Activated CD8-positive, alpha-beta T cell treated with anti-CD3 and anti-CD28 coated beads for 36 hours (primary cell): ENCODE measurements at regions not wholly inside any gene's neighbourhood (a gene's known extent, or its start where the extent isn't known, plus 50 kb on each side); places are given as distances from the start of the nearest gene placed in this dataset.

Experiments used
- ATAC-seq: fragments of 200-7000 bp; cut with Tn5 transposase; one replicate; pipeline ENCODE4 v1.10.0; 2021; ENCODE audit warnings: mild to moderate bottlenecking, moderate library complexity
- CTCF ChIA-PET: fragments of 350-600 bp; sonication (Branson Sonifier 250); formaldehyde crosslinking; loops from one replicate; lab custom pipeline; 2021; ENCODE audit warnings: antibody characterized with exemption; lab: Charles Lee
- POLR2A ChIA-PET: fragments of 350-600 bp; sonication (Branson Sonifier 250); formaldehyde crosslinking; loops from one replicate; lab custom pipeline; 2021; ENCODE audit warnings: antibody characterized with exemption; lab: Charles Lee
- DNase-seq: peaks from one replicate; pipeline ENCODE4 v3.0.0-alpha.2; 2020
- H3K27ac Mint-ChIP-seq: one replicate; pipeline ENCODE4 v1.8.0; 2021; ENCODE audit warnings: mild to moderate bottlenecking, mixed read lengths
- H3K27me3 Mint-ChIP-seq: one replicate; pipeline ENCODE4 v1.8.0; 2021; ENCODE audit warnings: mixed read lengths
- H3K36me3 Mint-ChIP-seq: one replicate; pipeline ENCODE4 v1.8.0; 2021; ENCODE audit warnings: low read depth, mixed read lengths
- H3K4me1 Mint-ChIP-seq: one replicate; pipeline ENCODE4 v1.8.0; 2021; ENCODE audit warnings: low read depth, mixed read lengths
- H3K4me3 Mint-ChIP-seq: one replicate; pipeline ENCODE4 v1.8.0; 2021; ENCODE audit warnings: mild to moderate bottlenecking, moderate library complexity, mixed read lengths
- H3K9me3 Mint-ChIP-seq: one replicate; pipeline ENCODE4 v1.8.0; 2021; ENCODE audit warnings: mixed read lengths
- intact Hi-C: fragments of 100-400 bp; cut with micrococcal nuclease; formaldehyde crosslinking; loops from one replicate; pipeline ENCODE4 v1.10.0; 2022
- TF ChIP-seq, protein P1 (sequence below): fragments of 200-600 bp; IDR thresholded peaks from one replicate; pipeline ENCODE4 v1.8.0; 2022; ENCODE audit warnings: antibody characterized with exemption, mild to moderate bottlenecking

DNA sequence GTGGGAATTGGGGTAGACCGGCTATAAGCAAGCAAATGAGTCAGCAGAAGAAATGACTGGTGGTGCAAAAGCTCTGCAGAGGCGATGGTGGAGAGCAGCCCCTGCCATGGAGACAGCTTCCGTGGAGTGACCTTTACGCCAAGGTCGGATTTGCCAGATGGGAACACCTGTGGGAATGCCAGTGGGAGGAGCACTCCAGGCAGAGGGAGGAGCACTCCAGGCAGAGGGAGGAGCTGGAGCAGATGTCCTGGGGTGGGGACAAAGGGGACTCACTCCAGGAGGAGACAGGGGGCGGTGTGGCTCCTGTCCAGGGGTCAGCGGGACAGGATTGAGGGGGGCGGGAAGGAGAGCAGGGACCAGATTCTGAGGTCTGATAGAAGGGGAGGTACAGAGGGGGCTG, 258.8 kb upstream of the CTBP2 start:
- H3K9me3 Mint-ChIP-seq, result no peaks in the 10 kb centered on the region
- H3K4me3 Mint-ChIP-seq, result no peak overlapping the region
- no peak for DNase-seq
- H3K36me3 Mint-ChIP-seq, result no peaks in the 10 kb centered on the region
- H3K27me3 Mint-ChIP-seq, result no peaks in the 10 kb centered on the region
- CTCF ChIA-PET, result no interaction called here
- H3K27ac Mint-ChIP-seq, result no peak overlapping the region
- no peak for ATAC-seq
- TF ChIP-seq, protein P1, sequence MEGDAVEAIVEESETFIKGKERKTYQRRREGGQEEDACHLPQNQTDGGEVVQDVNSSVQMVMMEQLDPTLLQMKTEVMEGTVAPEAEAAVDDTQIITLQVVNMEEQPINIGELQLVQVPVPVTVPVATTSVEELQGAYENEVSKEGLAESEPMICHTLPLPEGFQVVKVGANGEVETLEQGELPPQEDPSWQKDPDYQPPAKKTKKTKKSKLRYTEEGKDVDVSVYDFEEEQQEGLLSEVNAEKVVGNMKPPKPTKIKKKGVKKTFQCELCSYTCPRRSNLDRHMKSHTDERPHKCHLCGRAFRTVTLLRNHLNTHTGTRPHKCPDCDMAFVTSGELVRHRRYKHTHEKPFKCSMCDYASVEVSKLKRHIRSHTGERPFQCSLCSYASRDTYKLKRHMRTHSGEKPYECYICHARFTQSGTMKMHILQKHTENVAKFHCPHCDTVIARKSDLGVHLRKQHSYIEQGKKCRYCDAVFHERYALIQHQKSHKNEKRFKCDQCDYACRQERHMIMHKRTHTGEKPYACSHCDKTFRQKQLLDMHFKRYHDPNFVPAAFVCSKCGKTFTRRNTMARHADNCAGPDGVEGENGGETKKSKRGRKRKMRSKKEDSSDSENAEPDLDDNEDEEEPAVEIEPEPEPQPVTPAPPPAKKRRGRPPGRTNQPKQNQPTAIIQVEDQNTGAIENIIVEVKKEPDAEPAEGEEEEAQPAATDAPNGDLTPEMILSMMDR, result no peak
- POLR2A ChIA-PET, result no interaction called here
- no peaks in the 10 kb centered on the region for H3K4me1 Mint-ChIP-seq
- intact Hi-C loops, result no loop called here

DNA sequence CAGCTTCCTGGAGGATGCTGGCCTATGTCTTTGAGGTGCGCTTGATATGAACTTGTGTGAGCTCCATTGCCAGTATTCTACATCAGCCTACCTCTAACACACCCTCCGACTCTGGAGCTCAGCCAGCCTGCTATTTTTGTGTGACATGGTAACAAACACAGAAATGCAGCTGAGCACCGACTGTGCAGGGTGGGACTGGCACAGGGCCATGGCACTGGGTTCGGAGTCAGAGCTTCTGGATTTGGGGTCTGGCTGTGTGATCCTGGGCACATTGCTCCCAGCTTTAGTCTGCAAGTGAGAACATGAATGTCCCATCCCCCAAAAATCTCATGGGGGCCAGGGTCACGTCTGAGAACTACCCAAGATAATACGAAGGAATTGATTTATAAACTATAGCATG, 257.2 kb upstream of the CTBP2 start:
- ChIA-PET CTCF (no interaction called here), POLR2A (no interaction called here)
- no peaks in the 10 kb centered on the region for H3K27me3 Mint-ChIP-seq
- TF ChIP-seq, protein P1, result no peak
- intact Hi-C loops, result no loop called here
- no peak overlapping the region for H3K27ac Mint-ChIP-seq
- H3K9me3 Mint-ChIP-seq, result no peaks in the 10 kb centered on the region
- H3K4me1 Mint-ChIP-seq, result no peaks in the 10 kb centered on the region
- H3K36me3 Mint-ChIP-seq, result no peaks in the 10 kb centered on the region
- no peak overlapping the region for H3K4me3 Mint-ChIP-seq
- no peak for DNase-seq
- no peak for ATAC-seq

DNA sequence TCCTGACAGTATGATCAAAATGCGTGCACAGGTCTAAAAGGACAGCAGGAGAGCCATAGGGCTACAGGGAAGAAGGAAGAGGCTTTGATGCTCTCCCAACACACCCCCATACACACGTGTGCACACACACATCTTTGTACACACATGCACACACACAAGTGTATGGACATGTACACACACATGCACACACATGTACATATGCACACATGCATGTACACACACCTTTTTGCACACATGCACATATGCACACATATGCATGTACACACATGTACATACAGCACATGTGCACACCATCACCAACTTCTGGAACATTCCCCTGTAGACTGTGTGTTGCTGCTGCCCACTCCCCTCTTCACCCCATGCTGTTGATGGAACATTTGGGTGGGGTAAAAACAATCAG, 255.6 kb upstream of the CTBP2 start:
- no peak overlapping the region for H3K27ac Mint-ChIP-seq
- intact Hi-C loops, result no loop called here
- no peaks in the 10 kb centered on the region for H3K4me1 Mint-ChIP-seq
- no peaks in the 10 kb centered on the region for H3K36me3 Mint-ChIP-seq
- DNase-seq (no peak), ATAC-seq (no peak)
- TF ChIP-seq, protein P1, result no peak
- no peaks in the 10 kb centered on the region for H3K9me3 Mint-ChIP-seq
- no peak overlapping the region for H3K4me3 Mint-ChIP-seq
- CTCF ChIA-PET, result no interaction called here
- H3K27me3 Mint-ChIP-seq, result no peaks in the 10 kb centered on the region
- POLR2A ChIA-PET, result no interaction called here

DNA sequence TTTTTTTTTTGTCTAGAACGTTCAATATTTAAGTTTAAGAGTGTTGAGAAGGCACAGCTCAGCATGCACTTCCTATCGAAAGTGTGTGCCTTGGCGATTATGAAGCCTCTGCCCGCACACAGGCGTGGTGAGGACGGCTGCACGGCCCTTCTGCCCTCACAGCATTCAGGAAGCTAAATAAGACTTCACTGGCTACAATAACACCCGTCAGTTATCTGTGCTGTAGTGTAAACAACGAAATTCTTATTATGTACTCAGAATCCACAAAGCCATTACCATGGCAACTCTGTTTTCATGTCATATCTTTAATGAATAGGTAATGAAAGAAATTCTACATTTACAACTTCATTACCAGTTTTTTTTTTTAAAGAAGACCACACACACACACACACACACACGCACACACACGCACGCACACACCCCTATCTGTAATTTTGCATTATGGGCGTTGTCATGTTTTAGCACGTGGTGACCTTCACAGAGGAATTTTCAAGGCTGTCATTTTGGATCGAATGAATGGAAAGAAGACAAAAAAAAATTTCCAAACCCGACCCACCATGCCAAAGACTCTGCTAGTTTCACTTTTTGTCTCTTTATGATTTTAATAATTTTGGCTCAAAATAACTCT, 254.8 kb upstream of the CTBP2 start:
- H3K4me1 Mint-ChIP-seq, result no peaks in the 10 kb centered on the region
- H3K27ac Mint-ChIP-seq, result no peak overlapping the region
- DNase-seq, result no peak
- ATAC-seq, result no peak
- H3K4me3 Mint-ChIP-seq, result no peak overlapping the region
- H3K27me3 Mint-ChIP-seq, result no peaks in the 10 kb centered on the region
- intact Hi-C loops, result no loop called here
- ChIA-PET POLR2A (interaction anchor here (0.7 kb wide), 1 partner anchor 8 kb away, joined by 3 read pairs; no protein-coding TSS in a partner anchor), CTCF (no interaction called here)
- TF ChIP-seq, protein P1, result no peak
- no peaks in the 10 kb centered on the region for H3K36me3 Mint-ChIP-seq
- no peaks in the 10 kb centered on the region for H3K9me3 Mint-ChIP-seq

DNA sequence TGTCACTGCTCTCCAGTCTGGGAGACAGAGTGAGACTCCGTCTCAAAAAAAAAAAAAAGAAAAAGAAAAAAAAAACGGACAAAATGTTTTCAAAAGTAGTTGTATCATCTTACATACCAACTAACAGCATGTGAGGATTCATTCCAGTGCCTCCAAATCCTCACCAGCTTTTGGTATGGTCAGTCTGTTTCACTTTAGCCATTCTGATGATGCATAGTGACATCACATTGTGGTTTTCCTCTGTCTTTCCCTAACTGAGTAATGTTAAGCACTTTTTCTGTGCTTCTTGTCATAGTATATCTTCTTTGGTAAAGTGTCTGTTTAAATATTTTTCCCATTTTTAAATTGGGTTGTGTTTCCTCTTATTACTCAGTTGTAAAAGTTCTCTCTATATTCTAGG, 251.4 kb upstream of the CTBP2 start:
- intact Hi-C loops, result no loop called here
- TF ChIP-seq, protein P1, result no peak
- Mint-ChIP-seq H3K9me3 (no peaks in the 10 kb centered on the region), H3K4me1 (no peaks in the 10 kb centered on the region), H3K27ac (no peak overlapping the region), H3K4me3 (no peak overlapping the region), H3K36me3 (no peaks in the 10 kb centered on the region), H3K27me3 (peaks cover 2% of the 10 kb centered on the region)
- DNase-seq (no peak), ATAC-seq (no peak)
- ChIA-PET CTCF (interaction anchor here (0.7 kb wide), 1 partner anchor 271 kb away, joined by 3 read pairs; the partner anchor contains the start of gene TEX36), POLR2A (no interaction called here)
